Activated B cell treated with CpG ODN at 0.5 μM for 24 hours (primary cell): ENCODE measurements at regions not wholly inside any gene's neighbourhood (a gene's known extent, or its start where the extent isn't known, plus 50 kb on each side); places are given as distances from the start of the nearest gene placed in this dataset.

ENCODE experiments used
- ATAC-seq: fragments of 200-7000 bp; cut with Tn5 transposase; one replicate; pipeline ENCODE4 v1.10.0; 2021; ENCODE audit warnings: low read depth, mild to moderate bottlenecking, moderate library complexity
- CTCF ChIA-PET: fragments of 350-600 bp; sonication (Branson Sonifier 250); formaldehyde crosslinking; loops from one replicate; lab custom pipeline; 2021; ENCODE audit warnings: antibody characterized with exemption; lab: Charles Lee
- POLR2A ChIA-PET: fragments of 350-600 bp; sonication (Branson Sonifier 250); formaldehyde crosslinking; loops from one replicate; lab custom pipeline; 2021; ENCODE audit warnings: antibody characterized with exemption; lab: Charles Lee
- DNase-seq: peaks from one replicate; pipeline ENCODE4 v3.0.0; 2022
- H3K27ac Mint-ChIP-seq: one replicate; pipeline ENCODE4 v1.8.0; 2020; ENCODE audit warnings: mixed read lengths
- H3K27me3 Mint-ChIP-seq: one replicate; pipeline ENCODE4 v1.8.0; 2021; ENCODE audit warnings: mixed read lengths
- H3K36me3 Mint-ChIP-seq: one replicate; pipeline ENCODE4 v1.8.0; 2021; ENCODE audit warnings: low read depth, mixed read lengths
- H3K4me1 Mint-ChIP-seq: one replicate; pipeline ENCODE4 v1.8.0; 2021; ENCODE audit warnings: mixed read lengths
- H3K4me3 Mint-ChIP-seq: one replicate; pipeline ENCODE4 v1.8.0; 2020; ENCODE audit warnings: mild to moderate bottlenecking, mixed read lengths
- H3K9me3 Mint-ChIP-seq: one replicate; pipeline ENCODE4 v1.8.0; 2020; ENCODE audit warnings: mixed read lengths
- CTCF ChIP-seq: fragments of 200-600 bp; IDR thresholded peaks from one replicate; pipeline ENCODE4 v1.8.0; 2022; ENCODE audit warnings: antibody characterized with exemption, mild to moderate bottlenecking
- intact Hi-C: fragments of 100-400 bp; cut with micrococcal nuclease; formaldehyde crosslinking; loops from one replicate; pipeline ENCODE4 v1.15.1; 2024

- CTCF ChIA-PET: no interaction called here
- peaks cover 4% of the 10 kb centered on the region for H3K4me1 Mint-ChIP-seq
- POLR2A ChIA-PET: no interaction called here
- H3K27me3 Mint-ChIP-seq: no peaks in the 10 kb centered on the region
- H3K27ac Mint-ChIP-seq: no peak overlapping the region
- no peak for TF ChIP-seq CTCF
- no peaks in the 10 kb centered on the region for H3K9me3 Mint-ChIP-seq
- H3K36me3 Mint-ChIP-seq: no peaks in the 10 kb centered on the region
- DNase-seq (no peak), ATAC-seq (no peak)
- H3K4me3 Mint-ChIP-seq: no peak overlapping the region
- intact Hi-C loops: no loop called here
Measured at GRCh38 chr4:89482251-89482650, 174.7 kb upstream of the GPRIN3 start.

DNA sequence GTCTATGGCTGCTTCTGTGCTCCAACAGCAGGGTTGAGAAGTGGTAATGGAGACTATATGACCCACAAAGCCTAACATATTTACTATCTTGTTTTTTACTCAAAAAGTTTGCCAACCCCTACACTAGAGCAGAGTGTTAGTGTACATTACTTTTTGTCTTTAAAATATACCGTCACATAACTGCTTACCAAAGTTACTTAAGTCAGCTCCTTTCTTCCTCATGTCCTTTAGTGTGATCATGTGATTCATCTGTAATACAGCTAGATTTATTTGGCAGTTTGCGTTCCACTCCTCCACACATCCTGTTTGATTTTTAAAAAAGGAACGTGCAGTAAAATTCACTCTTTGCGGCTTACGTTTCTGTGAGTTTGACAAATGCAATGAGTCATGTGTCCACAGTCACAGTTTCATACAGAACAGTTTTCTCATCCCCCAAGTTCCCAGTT lies 162.4 kb upstream of the GPRIN3 start:
- H3K4me3 Mint-ChIP-seq: peak overlapping the region; percentile 21
- H3K9me3 Mint-ChIP-seq: no peaks in the 10 kb centered on the region
- intact Hi-C loops: no loop called here
- ATAC-seq: peak; percentile 61
- no peaks in the 10 kb centered on the region for H3K27me3 Mint-ChIP-seq
- ChIA-PET POLR2A (no interaction called here), CTCF (interaction anchor here (1.5 kb wide), 1 partner anchor 243 kb away, joined by 3 read pairs; no protein-coding TSS in a partner anchor)
- no peak for TF ChIP-seq CTCF
- H3K36me3 Mint-ChIP-seq: no peaks in the 10 kb centered on the region
- peak overlapping the region; percentile 21 for H3K27ac Mint-ChIP-seq
- peaks cover 22% of the 10 kb centered on the region for H3K4me1 Mint-ChIP-seq
- DNase-seq: no peak

DNA sequence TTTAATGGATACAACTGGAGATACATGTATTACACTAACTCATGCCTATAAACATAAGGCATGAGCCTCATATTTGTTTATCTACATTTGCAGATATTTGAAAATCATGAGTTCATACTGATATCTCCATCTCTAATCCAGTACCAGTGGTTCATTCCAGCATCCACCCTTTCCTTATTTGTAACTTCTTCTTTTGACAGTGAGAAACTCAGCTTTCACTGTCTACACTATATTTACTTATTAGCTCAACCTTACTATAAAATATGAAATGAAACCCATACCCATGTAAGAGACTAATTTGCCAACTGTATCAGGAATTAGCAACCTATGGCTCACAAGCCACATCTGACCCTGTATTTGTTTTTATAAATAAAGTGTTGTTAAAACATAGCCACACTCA lies 161.9 kb upstream of the GPRIN3 start:
- no peak overlapping the region for H3K27ac Mint-ChIP-seq
- intact Hi-C loops: no loop called here
- DNase-seq (no peak), ATAC-seq (no peak)
- no peaks in the 10 kb centered on the region for H3K27me3 Mint-ChIP-seq
- ChIA-PET POLR2A (no interaction called here), CTCF (interaction anchor here (1.5 kb wide), 1 partner anchor 243 kb away, joined by 3 read pairs; no protein-coding TSS in a partner anchor)
- TF ChIP-seq CTCF: no peak
- no peaks in the 10 kb centered on the region for H3K36me3 Mint-ChIP-seq
- H3K4me3 Mint-ChIP-seq: peak overlapping the region; percentile 21
- H3K4me1 Mint-ChIP-seq: peaks cover 22% of the 10 kb centered on the region
- H3K9me3 Mint-ChIP-seq: no peaks in the 10 kb centered on the region

DNA sequence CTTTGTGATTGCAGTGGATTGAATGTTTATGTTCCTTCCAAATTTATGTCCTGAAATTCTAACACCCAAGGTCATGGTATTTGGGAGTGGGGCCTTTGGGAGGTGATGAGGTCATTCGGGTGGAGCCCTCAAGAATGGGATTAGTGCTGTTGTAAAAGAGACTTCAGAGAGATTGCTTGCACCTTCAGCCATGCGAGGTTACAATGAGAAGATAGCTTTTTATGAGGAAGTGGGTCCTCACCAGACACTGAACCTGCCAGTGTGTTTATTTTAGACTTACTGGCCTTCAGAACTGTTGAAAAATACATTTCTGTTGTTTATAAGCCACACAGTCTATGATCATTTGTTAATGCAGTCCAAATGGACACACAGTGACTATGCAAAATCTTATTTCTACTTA lies 161.0 kb upstream of the GPRIN3 start:
- Mint-ChIP-seq H3K36me3 (no peaks in the 10 kb centered on the region), H3K27ac (no peak overlapping the region), H3K9me3 (no peaks in the 10 kb centered on the region), H3K27me3 (no peaks in the 10 kb centered on the region), H3K4me3 (no peak overlapping the region), H3K4me1 (peaks cover 22% of the 10 kb centered on the region)
- ChIA-PET CTCF (interaction anchor here (1.0 to 1.5 kb wide), 2 partner anchors 10 to 242 kb away, joined by 3 read pairs; no protein-coding TSS in a partner anchor), POLR2A (no interaction called here)
- no peak for ATAC-seq
- intact Hi-C loops: no loop called here
- no peak for DNase-seq
- TF ChIP-seq CTCF: no peak

DNA sequence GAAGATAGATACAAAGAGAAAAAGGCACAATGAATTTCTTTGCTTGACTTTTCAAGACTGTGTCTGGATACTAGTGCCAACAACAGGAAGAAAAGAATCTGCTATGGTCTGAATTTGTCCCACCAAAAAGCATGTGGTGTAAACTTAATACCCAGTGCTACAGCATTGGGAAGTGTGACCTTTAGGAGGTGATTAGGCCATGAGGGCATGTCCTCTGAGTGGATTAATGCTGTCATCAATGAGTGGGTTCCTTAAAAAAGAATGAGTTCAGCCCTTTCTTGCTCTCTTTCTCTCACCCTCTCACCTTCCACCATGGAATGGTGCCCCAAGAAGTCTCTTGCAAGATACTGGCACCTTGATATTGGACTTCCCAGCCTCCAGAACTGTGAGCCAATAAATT lies 155.7 kb upstream of the GPRIN3 start:
- ChIA-PET POLR2A (no interaction called here), CTCF (no interaction called here)
- no peak for TF ChIP-seq CTCF
- DNase-seq: no peak
- no peak overlapping the region for H3K4me3 Mint-ChIP-seq
- no peaks in the 10 kb centered on the region for H3K9me3 Mint-ChIP-seq
- peaks cover 2% of the 10 kb centered on the region for H3K27me3 Mint-ChIP-seq
- no peak for ATAC-seq
- H3K27ac Mint-ChIP-seq: no peak overlapping the region
- H3K36me3 Mint-ChIP-seq: no peaks in the 10 kb centered on the region
- intact Hi-C loops: no loop called here
- peaks cover under 1% of the 10 kb centered on the region for H3K4me1 Mint-ChIP-seq
